ENCODE measurements at regions not wholly inside any gene's neighbourhood (a gene's known extent, or its start where the extent isn't known, plus 50 kb on each side); places are given as distances from the start of the nearest gene placed in this dataset.
"Not testable (repeated sequence)": the region's sequence is repeated elsewhere in the genome, so short reads cannot be mapped to it uniquely, and the experiment has no call there.

DNA sequence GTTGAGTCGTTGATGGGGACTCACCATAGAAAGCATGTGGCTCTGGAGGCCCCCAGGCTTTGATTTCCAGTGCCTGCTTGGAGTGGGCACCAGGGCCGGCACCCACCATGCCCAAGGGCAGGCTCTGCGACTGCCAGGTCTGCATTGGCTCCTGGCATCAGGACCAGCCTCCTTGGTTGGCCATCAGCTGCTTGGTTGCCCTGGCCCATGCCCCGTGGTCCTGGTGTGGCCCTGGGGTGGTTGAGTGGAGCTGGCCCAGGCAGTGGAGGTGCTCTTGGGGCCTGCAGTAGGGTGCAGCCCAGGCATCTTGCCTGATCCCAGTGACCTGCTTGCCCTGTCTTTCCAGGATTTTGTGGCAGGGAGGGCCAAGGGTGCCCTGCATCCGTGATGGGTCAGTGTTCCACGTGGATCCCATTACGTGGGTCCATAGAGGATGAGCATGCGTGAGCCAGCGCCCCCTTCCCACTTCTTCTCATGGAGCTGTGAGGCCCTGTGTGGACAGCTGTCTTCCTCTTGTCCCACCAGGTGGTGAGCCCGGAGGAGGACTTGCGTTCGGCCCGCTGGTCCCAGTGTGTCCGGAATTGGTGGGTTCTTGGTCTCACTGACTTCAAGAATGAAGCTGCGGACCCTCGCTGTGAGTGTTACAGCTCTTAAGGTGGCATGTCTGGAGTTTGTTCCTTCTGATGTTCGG lies 187.0 kb downstream of the UBE3A start:
- H3K79me2 ChIP-seq (replicated peaks; ENCODE audit: insufficient read depth, low read length), result no peaks in the 10 kb centered on the region
- no peak overlapping the region for H3K9ac ChIP-seq (ENCODE audit: low read length)
- peaks cover 2% of the 10 kb centered on the region for H3K9me3 ChIP-seq (ENCODE audit: low read length)
- H3K9me2 ChIP-seq (ENCODE audit: insufficient read depth, low read length), result no peaks in the 10 kb centered on the region
- no peaks in the 10 kb centered on the region for H3K27me3 ChIP-seq (ENCODE audit: insufficient read depth, low read depth, low read length)
- no peak overlapping the region for H3K27ac ChIP-seq (ENCODE audit: low read length)
- H4K20me1 ChIP-seq (ENCODE audit: insufficient read depth), result no peaks in the 10 kb centered on the region
- no peak overlapping the region for H3K4me3 ChIP-seq (ENCODE audit: low read length)
- H2AFZ ChIP-seq (ENCODE audit: low read depth, low read length), result no peak overlapping the region
- TF ChIP-seq SMC3 (conservative IDR thresholded peaks at IDR 0.05; ENCODE audit: poor library complexity) (no peak), TAF1 (IDR thresholded peaks at IDR 0.05; ENCODE audit: low read depth) (no peak), MXI1 (conservative IDR thresholded peaks at IDR 0.05; ENCODE audit: poor library complexity, severe bottlenecking) (no peak), EP300 (conservative IDR thresholded peaks at IDR 0.05; ENCODE audit: poor library complexity, severe bottlenecking) (no peak), RAD21 (conservative IDR thresholded peaks at IDR 0.05) (no peak), EZH2 (IDR thresholded peaks at IDR 0.05; ENCODE audit: borderline replicate concordance, insufficient read depth, low read length, poor library complexity, severe bottlenecking) (no peak), POLR2AphosphoS5 (IDR thresholded peaks at IDR 0.05) (no peak)
- TF ChIP-seq, protein P1, sequence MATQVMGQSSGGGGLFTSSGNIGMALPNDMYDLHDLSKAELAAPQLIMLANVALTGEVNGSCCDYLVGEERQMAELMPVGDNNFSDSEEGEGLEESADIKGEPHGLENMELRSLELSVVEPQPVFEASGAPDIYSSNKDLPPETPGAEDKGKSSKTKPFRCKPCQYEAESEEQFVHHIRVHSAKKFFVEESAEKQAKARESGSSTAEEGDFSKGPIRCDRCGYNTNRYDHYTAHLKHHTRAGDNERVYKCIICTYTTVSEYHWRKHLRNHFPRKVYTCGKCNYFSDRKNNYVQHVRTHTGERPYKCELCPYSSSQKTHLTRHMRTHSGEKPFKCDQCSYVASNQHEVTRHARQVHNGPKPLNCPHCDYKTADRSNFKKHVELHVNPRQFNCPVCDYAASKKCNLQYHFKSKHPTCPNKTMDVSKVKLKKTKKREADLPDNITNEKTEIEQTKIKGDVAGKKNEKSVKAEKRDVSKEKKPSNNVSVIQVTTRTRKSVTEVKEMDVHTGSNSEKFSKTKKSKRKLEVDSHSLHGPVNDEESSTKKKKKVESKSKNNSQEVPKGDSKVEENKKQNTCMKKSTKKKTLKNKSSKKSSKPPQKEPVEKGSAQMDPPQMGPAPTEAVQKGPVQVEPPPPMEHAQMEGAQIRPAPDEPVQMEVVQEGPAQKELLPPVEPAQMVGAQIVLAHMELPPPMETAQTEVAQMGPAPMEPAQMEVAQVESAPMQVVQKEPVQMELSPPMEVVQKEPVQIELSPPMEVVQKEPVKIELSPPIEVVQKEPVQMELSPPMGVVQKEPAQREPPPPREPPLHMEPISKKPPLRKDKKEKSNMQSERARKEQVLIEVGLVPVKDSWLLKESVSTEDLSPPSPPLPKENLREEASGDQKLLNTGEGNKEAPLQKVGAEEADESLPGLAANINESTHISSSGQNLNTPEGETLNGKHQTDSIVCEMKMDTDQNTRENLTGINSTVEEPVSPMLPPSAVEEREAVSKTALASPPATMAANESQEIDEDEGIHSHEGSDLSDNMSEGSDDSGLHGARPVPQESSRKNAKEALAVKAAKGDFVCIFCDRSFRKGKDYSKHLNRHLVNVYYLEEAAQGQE (IDR thresholded peaks at IDR 0.05; ENCODE audit: borderline replicate concordance), result no peak
- TF ChIP-seq, protein P2, sequence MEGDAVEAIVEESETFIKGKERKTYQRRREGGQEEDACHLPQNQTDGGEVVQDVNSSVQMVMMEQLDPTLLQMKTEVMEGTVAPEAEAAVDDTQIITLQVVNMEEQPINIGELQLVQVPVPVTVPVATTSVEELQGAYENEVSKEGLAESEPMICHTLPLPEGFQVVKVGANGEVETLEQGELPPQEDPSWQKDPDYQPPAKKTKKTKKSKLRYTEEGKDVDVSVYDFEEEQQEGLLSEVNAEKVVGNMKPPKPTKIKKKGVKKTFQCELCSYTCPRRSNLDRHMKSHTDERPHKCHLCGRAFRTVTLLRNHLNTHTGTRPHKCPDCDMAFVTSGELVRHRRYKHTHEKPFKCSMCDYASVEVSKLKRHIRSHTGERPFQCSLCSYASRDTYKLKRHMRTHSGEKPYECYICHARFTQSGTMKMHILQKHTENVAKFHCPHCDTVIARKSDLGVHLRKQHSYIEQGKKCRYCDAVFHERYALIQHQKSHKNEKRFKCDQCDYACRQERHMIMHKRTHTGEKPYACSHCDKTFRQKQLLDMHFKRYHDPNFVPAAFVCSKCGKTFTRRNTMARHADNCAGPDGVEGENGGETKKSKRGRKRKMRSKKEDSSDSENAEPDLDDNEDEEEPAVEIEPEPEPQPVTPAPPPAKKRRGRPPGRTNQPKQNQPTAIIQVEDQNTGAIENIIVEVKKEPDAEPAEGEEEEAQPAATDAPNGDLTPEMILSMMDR (IDR thresholded peaks at IDR 0.05; ENCODE audit: poor library complexity, severe bottlenecking), result no peak
- no peaks in the 10 kb centered on the region for H3F3A ChIP-seq (ENCODE audit: insufficient read depth, low read length, poor library complexity, severe bottlenecking)
- no peak overlapping the region for H3K4me2 ChIP-seq (ENCODE audit: low read length)
- no peaks in the 10 kb centered on the region for H3K36me3 ChIP-seq (ENCODE audit: insufficient read depth, low read length)

GRCh38 chr15:25253048-25253973 lies 185.5 kb downstream of the UBE3A start:
- H3K36me3 ChIP-seq (ENCODE audit: insufficient read depth, low read length); H3K79me2 ChIP-seq (replicated peaks; ENCODE audit: insufficient read depth, low read length); H3K9me3 ChIP-seq (ENCODE audit: low read length); H3K27ac ChIP-seq (ENCODE audit: low read length); H3K27me3 ChIP-seq (ENCODE audit: insufficient read depth, low read depth, low read length); H3K4me3 ChIP-seq (ENCODE audit: low read length); H4K20me1 ChIP-seq (ENCODE audit: insufficient read depth); H3K9me2 ChIP-seq (ENCODE audit: insufficient read depth, low read length); H3K4me2 ChIP-seq (ENCODE audit: low read length); H3F3A ChIP-seq (ENCODE audit: insufficient read depth, low read length, poor library complexity, severe bottlenecking); H3K9ac ChIP-seq (ENCODE audit: low read length); H2AFZ ChIP-seq (ENCODE audit: low read depth, low read length): not testable (repeated sequence)
